Cerebellar nuclear complex (tissue), 1 donor: ENCODE measurements at regions not wholly inside any gene's neighbourhood (a gene's known extent, or its start where the extent isn't known, plus 50 kb on each side); places are given as distances from the start of the nearest gene placed in this dataset.
"Not testable (repeated sequence)": the region's sequence is repeated elsewhere in the genome, so short reads cannot be mapped to it uniquely, and the experiment has no call there.

Source experiments
- DNase-seq, 2 experiments: peaks; one replicate each; lab custom pipeline; 2025; lab: John Stamatoyannopoulos, UW

GRCh38 chr10:9828110-9828509 is 1189.6 kb upstream of the CELF2 start:
- DNase-seq: no peak

- no peak for DNase-seq
These were observed 1183.7 kb upstream of the CELF2 start for GRCh38 chr10:9833942-9834341.

GRCh38 chr10:9834434-9834833 is 1183.2 kb upstream of the CELF2 start:
- DNase-seq: no peak

- no peak for DNase-seq
These were observed 1172.6 kb upstream of the CELF2 start for GRCh38 chr10:9845075-9845474.

GRCh38 chr10:9848278-9848677 is 1169.4 kb upstream of the CELF2 start:
- no peak for DNase-seq

- DNase-seq: no peak
These were observed 1168.7 kb upstream of the CELF2 start for GRCh38 chr10:9848981-9849380.

GRCh38 chr10:9850415-9850814 is 1167.3 kb upstream of the CELF2 start:
- DNase-seq: no peak

GRCh38 chr10:9851808-9852207 is 1165.9 kb upstream of the CELF2 start:
- no peak for DNase-seq

- peak; percentile 40 to 58 for DNase-seq
These were observed 1164.0 kb upstream of the CELF2 start for GRCh38 chr10:9853405-9854355.

GRCh38 chr10:9855451-9855850 is 1162.2 kb upstream of the CELF2 start:
- DNase-seq: not testable (repeated sequence)

- no peak for DNase-seq
These were observed 1158.9 kb upstream of the CELF2 start for GRCh38 chr10:9858816-9859215.

GRCh38 chr10:9860045-9860444 is 1157.6 kb upstream of the CELF2 start:
- DNase-seq: no peak

- no peak for DNase-seq
These were observed 1154.0 kb upstream of the CELF2 start for GRCh38 chr10:9863559-9864121.

- peak; percentile 55 to 74 for DNase-seq
These were observed 1149.2 kb upstream of the CELF2 start for GRCh38 chr10:9868499-9868898.

- no peak for DNase-seq
These were observed 1148.5 kb upstream of the CELF2 start for GRCh38 chr10:9869205-9869604.

GRCh38 chr10:9869606-9870176 is 1148.0 kb upstream of the CELF2 start:
- peak in 1 of 2 experiments; percentile 17 for DNase-seq

- no peak for DNase-seq
These were observed 1142.3 kb upstream of the CELF2 start for GRCh38 chr10:9875353-9875752.

- DNase-seq: no peak
These were observed 1139.7 kb upstream of the CELF2 start for GRCh38 chr10:9877978-9878377.

GRCh38 chr10:9878383-9878782 is 1139.3 kb upstream of the CELF2 start:
- DNase-seq: no peak

- DNase-seq: no peak
These were observed 1131.9 kb upstream of the CELF2 start for GRCh38 chr10:9885761-9886160.

GRCh38 chr10:9886772-9887171 is 1130.9 kb upstream of the CELF2 start:
- DNase-seq: no peak

GRCh38 chr10:9895453-9895852 is 1122.2 kb upstream of the CELF2 start:
- DNase-seq: no peak

- DNase-seq: no peak
These were observed 1121.7 kb upstream of the CELF2 start for GRCh38 chr10:9895981-9896380.
